ENCODE measurements at regions not wholly inside any gene's neighbourhood (a gene's known extent, or its start where the extent isn't known, plus 50 kb on each side); places are given as distances from the start of the nearest gene placed in this dataset.
A peak's percentile ranks its signal among the peaks of the same experiment; 100 is the strongest.

DNA sequence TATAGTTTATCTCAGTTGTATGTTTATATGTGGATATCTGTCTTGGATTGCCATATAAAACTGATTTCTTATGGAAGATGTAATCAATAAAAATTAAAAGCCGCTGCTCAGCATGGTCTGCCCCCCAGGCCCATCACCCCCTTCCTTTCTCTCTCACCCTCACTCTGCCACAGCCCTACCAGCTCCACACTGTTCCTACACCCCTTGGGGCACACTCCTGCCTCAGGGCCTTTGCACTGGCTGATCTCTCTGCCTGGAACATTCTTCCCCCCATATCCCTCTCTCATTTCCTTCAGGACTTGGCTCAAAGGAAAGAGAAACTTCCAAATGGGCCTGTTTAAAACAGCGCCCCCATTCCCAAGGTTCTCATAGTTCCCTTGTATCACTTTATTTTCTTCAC lies 63.1 kb downstream of the LRRC32 start:
- no peak overlapping the region for H3K27ac Mint-ChIP-seq (ENCODE audit: unreplicated experiment)
- H3K27me3 Mint-ChIP-seq (ENCODE audit: unreplicated experiment): peaks cover 12% of the 10 kb centered on the region

DNA sequence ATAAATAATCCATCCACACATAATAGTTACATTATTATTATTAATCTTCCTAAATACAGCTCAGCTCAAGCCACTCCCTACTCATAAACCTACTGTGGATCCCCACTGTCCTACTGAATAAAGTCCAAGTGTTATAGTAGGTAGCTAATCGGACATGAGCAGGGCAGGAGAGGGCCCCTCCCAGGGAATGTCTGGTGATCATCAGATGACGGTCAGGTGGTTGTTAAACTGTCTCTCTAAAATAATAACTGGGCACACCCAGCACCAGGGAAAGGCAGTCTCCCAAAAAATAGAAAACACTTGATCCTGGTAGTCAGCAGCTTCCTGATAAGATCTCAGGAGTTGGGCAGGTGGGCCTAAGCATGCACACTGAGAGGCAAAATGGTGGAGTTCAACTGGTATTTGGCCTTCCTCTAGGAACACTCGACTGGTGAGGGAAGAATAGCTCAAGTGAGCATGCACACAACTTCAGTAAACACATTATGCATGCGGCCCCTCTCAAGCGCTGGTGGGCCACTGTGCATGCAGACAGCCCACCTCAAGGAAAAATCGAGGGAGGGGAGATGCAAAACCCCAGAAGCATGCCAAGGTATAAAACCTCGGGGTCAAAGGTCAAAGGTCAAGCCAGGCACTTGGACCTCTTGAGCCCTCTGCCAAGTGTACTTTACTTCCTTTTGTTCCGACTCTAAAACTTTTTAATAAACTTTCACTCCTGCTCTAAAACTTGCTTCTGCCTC lies 65.0 kb downstream of the LRRC32 start:
- Mint-ChIP-seq H3K4me1 (ENCODE audit: low read depth, unreplicated experiment) (peaks cover 32% of the 10 kb centered on the region), H3K27ac (ENCODE audit: unreplicated experiment) (no peak overlapping the region), H3K27me3 (ENCODE audit: unreplicated experiment) (peaks cover 8% of the 10 kb centered on the region), H3K4me3 (ENCODE audit: unreplicated experiment) (no peak overlapping the region), H3K9me3 (ENCODE audit: unreplicated experiment) (peaks cover 23% of the 10 kb centered on the region), H3K36me3 (ENCODE audit: unreplicated experiment) (peaks cover 14% of the 10 kb centered on the region)
- no peak for DNase-seq
- TF ChIP-seq, protein P1, sequence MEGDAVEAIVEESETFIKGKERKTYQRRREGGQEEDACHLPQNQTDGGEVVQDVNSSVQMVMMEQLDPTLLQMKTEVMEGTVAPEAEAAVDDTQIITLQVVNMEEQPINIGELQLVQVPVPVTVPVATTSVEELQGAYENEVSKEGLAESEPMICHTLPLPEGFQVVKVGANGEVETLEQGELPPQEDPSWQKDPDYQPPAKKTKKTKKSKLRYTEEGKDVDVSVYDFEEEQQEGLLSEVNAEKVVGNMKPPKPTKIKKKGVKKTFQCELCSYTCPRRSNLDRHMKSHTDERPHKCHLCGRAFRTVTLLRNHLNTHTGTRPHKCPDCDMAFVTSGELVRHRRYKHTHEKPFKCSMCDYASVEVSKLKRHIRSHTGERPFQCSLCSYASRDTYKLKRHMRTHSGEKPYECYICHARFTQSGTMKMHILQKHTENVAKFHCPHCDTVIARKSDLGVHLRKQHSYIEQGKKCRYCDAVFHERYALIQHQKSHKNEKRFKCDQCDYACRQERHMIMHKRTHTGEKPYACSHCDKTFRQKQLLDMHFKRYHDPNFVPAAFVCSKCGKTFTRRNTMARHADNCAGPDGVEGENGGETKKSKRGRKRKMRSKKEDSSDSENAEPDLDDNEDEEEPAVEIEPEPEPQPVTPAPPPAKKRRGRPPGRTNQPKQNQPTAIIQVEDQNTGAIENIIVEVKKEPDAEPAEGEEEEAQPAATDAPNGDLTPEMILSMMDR (IDR thresholded peaks at IDR 0.05; ENCODE audit: partially characterized antibody, unreplicated experiment): no peak

More for the DNA sequence above, 63.1 kb downstream of the LRRC32 start:
- no peak for DNase-seq
- Mint-ChIP-seq H3K36me3 (ENCODE audit: unreplicated experiment) (peaks cover 14% of the 10 kb centered on the region), H3K4me3 (ENCODE audit: unreplicated experiment) (no peak overlapping the region), H3K4me1 (ENCODE audit: low read depth, unreplicated experiment) (peaks cover 41% of the 10 kb centered on the region), H3K9me3 (ENCODE audit: unreplicated experiment) (peaks cover 23% of the 10 kb centered on the region)
- TF ChIP-seq, protein P1 (IDR thresholded peaks at IDR 0.05; ENCODE audit: partially characterized antibody, unreplicated experiment): no peak

DNA sequence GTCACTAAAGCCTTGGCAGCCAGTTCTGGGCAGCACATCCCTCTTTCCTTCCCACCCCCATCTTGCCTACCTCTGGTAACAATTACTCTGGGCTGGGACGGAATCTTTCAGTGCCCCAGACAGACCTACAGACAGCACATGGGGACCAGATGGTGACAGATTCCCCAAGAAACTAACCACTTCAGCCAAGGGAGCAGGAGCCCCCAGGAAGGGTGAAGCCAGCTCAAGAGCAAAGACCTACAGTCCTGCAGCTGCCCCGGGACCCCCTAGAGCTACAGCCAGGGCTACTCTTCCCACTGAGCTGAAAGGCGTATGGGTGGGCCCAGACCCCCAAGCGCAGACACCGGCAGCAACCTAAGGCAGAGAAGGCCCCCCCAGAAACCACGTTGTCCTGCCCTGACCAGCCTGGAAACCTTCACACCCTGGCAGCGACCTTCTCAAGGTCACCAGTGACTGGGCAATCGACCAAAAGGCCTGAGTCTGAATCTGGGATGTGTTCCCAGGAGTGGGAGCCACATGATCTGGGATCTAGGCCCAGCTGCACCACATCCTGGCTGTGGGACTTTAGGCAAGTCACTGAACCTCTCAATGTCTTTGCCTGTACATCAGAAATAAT lies 65.8 kb downstream of the LRRC32 start:
- H3K4me3 Mint-ChIP-seq (ENCODE audit: unreplicated experiment): peak overlapping the region; percentile 40
- peaks cover 8% of the 10 kb centered on the region for H3K27me3 Mint-ChIP-seq (ENCODE audit: unreplicated experiment)
- DNase-seq: no peak
- TF ChIP-seq, protein P1 (IDR thresholded peaks at IDR 0.05; ENCODE audit: partially characterized antibody, unreplicated experiment): no peak
- H3K36me3 Mint-ChIP-seq (ENCODE audit: unreplicated experiment): peaks cover 14% of the 10 kb centered on the region
- H3K4me1 Mint-ChIP-seq (ENCODE audit: low read depth, unreplicated experiment): peaks cover 26% of the 10 kb centered on the region
- peak overlapping the region; percentile 87 for H3K27ac Mint-ChIP-seq (ENCODE audit: unreplicated experiment)
- peaks cover 23% of the 10 kb centered on the region for H3K9me3 Mint-ChIP-seq (ENCODE audit: unreplicated experiment)

DNA sequence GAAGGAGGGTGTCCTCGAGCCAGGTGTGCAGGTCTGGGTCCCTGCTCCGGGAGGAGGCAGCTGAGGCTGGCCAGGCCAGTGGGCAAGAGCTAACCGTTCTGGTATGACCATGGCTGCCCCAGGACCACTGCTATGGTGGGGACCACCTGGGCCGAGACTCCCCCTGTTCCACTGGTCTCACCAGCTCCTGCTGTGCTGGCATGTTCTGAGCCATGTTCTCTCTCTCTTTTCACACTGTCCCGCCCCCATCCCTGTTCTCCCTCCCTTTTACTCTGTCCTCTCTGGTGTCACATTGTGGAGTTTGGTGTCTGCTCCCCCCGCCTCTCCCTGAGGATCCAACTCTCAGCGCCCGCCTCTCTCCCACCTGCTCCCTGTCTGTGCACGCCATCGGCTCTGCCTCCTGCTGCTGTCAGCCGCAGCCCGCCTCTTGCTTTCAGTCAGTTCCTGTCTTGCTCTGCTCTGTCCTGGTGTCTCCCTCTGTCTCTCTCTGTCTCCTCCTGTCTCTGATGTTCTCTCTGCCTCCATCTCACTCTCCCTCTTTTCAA lies 66.4 kb downstream of the LRRC32 start:
- peaks cover 23% of the 10 kb centered on the region for H3K9me3 Mint-ChIP-seq (ENCODE audit: unreplicated experiment)

More for the DNA sequence above, 66.4 kb downstream of the LRRC32 start:
- TF ChIP-seq, protein P1 (IDR thresholded peaks at IDR 0.05; ENCODE audit: partially characterized antibody, unreplicated experiment): no peak
- peaks cover 26% of the 10 kb centered on the region for H3K4me1 Mint-ChIP-seq (ENCODE audit: low read depth, unreplicated experiment)
- peak overlapping the region; percentile 40 for H3K4me3 Mint-ChIP-seq (ENCODE audit: unreplicated experiment)
- DNase-seq: peak; percentile 71
- peak overlapping the region; percentile 87 for H3K27ac Mint-ChIP-seq (ENCODE audit: unreplicated experiment)
- peaks cover 14% of the 10 kb centered on the region for H3K36me3 Mint-ChIP-seq (ENCODE audit: unreplicated experiment)
- H3K27me3 Mint-ChIP-seq (ENCODE audit: unreplicated experiment): peaks cover 8% of the 10 kb centered on the region
